Trophoblast cell (in vitro differentiated cells and primary cell): ENCODE measurements at regions not wholly inside any gene's neighbourhood (a gene's known extent, or its start where the extent isn't known, plus 50 kb on each side); places are given as distances from the start of the nearest gene placed in this dataset.

ENCODE experiments used
- DNase-seq, 2 donors: peaks; one replicate each; pipeline ENCODE4 v3.0.0-alpha.2; 2016
- H2AFZ ChIP-seq: 2 replicates; pipeline ENCODE4 v1.6.1; 2013; ENCODE audit warnings: low read length, moderate library complexity, mild to moderate bottlenecking; ENCODE audit not compliant: insufficient read depth, poor library complexity
- H2AK5ac ChIP-seq: 2 replicates; pipeline ENCODE4 v1.6.1; 2013; ENCODE audit warnings: mild to moderate bottlenecking, low read length
- H2BK120ac ChIP-seq: 2 replicates; pipeline ENCODE4 v1.6.1; 2013; ENCODE audit warnings: low read length, mild to moderate bottlenecking, moderate library complexity; ENCODE audit not compliant: insufficient read depth, poor library complexity
- H2BK12ac ChIP-seq: 2 replicates; pipeline ENCODE4 v1.6.1; 2013; ENCODE audit warnings: mild to moderate bottlenecking, low read length, moderate library complexity
- H2BK5ac ChIP-seq: 2 replicates; pipeline ENCODE4 v1.6.1; 2013; ENCODE audit warnings: low read length, low read depth, moderate library complexity, mild to moderate bottlenecking; ENCODE audit not compliant: poor library complexity
- H3K14ac ChIP-seq: 2 replicates; pipeline ENCODE4 v1.6.1; 2013; ENCODE audit warnings: mild to moderate bottlenecking, low read length
- H3K18ac ChIP-seq: 2 replicates; pipeline ENCODE4 v1.6.1; 2013; ENCODE audit warnings: mild to moderate bottlenecking, low read length
- H3K23ac ChIP-seq: 2 replicates; pipeline ENCODE4 v1.6.1; 2013; ENCODE audit warnings: low read length
- H3K27ac ChIP-seq: 2 replicates; pipeline ENCODE4 v1.5.1; 2013; ENCODE audit warnings: low read depth, mild to moderate bottlenecking, inconsistent platforms, low read length, moderate library complexity
- H3K27me3 ChIP-seq: 2 replicates; pipeline ENCODE4 v1.6.1; 2013; ENCODE audit warnings: inconsistent platforms, mild to moderate bottlenecking, low read length, moderate library complexity; ENCODE audit not compliant: insufficient read depth
- H3K36me3 ChIP-seq, 2 experiments: 1 replicate in 1 of 2; 2 replicates in 1 of 2; pipeline ENCODE4 v1.6.1; 2013; ENCODE audit warnings: low read length in 2 of 2, mild to moderate bottlenecking in 2 of 2, moderate library complexity in 1 of 2; ENCODE audit not compliant: insufficient read depth in 2 of 2, control insufficient read depth in 1 of 2
- H3K4ac ChIP-seq: 2 replicates; pipeline ENCODE4 v1.6.1; 2013; ENCODE audit warnings: low read depth, mild to moderate bottlenecking, low read length, moderate library complexity
- H3K4me1 ChIP-seq, 2 experiments: 1 replicate in 1 of 2; 2 replicates in 1 of 2; pipeline ENCODE4 v1.6.1; 2013; ENCODE audit warnings: low read length in 2 of 2, mild to moderate bottlenecking in 2 of 2, moderate library complexity in 1 of 2; ENCODE audit not compliant: insufficient read depth in 2 of 2, control insufficient read depth in 1 of 2
- H3K4me2 ChIP-seq: 2 replicates; pipeline ENCODE4 v1.6.1; 2013; ENCODE audit warnings: inconsistent platforms, mild to moderate bottlenecking, low read length, moderate library complexity
- H3K4me3 ChIP-seq: 2 replicates; pipeline ENCODE4 v1.5.1; 2013; ENCODE audit warnings: mild to moderate bottlenecking, low read depth, low read length, inconsistent platforms
- H3K79me1 ChIP-seq: one replicate; pipeline ENCODE4 v1.6.1; 2013; ENCODE audit warnings: low read length
- H3K79me2 ChIP-seq: 2 replicates; pipeline ENCODE4 v1.6.1; 2013; ENCODE audit warnings: low read length, mild to moderate bottlenecking; ENCODE audit not compliant: control insufficient read depth, insufficient read depth, poor library complexity
- H3K9ac ChIP-seq: 2 replicates; pipeline ENCODE4 v1.6.1; 2013; ENCODE audit warnings: mild to moderate bottlenecking, low read length
- H3K9me3 ChIP-seq: 2 replicates; pipeline ENCODE4 v1.6.1; 2013; ENCODE audit warnings: low read depth, mild to moderate bottlenecking, control low read depth, inconsistent platforms, low read length; ENCODE audit not compliant: insufficient read depth
- H4K12ac ChIP-seq: 2 replicates; pipeline ENCODE4 v1.6.1; 2013; ENCODE audit warnings: low read depth, mild to moderate bottlenecking, low read length, moderate library complexity
- H4K8ac ChIP-seq: 2 replicates; pipeline ENCODE4 v1.6.1; 2013; ENCODE audit warnings: low read depth, mild to moderate bottlenecking, low read length, moderate library complexity
- H4K91ac ChIP-seq: one replicate; pipeline ENCODE4 v1.6.1; 2013; ENCODE audit warnings: low read depth, mild to moderate bottlenecking, low read length, moderate library complexity
- WGBS: extraction: QIAGEN DNeasy Blood & Tissue Kit; methylation state at CpG from one replicate; pipeline ENCODE4 v1.1.7; 2013; ENCODE audit warnings: missing lambda C conversion rate; ENCODE audit not compliant: insufficient read length, insufficient coverage; ENCODE audit errors: extremely low coverage; 5-methylcytosine and 5-hydroxymethylcytosine counted together

DNA sequence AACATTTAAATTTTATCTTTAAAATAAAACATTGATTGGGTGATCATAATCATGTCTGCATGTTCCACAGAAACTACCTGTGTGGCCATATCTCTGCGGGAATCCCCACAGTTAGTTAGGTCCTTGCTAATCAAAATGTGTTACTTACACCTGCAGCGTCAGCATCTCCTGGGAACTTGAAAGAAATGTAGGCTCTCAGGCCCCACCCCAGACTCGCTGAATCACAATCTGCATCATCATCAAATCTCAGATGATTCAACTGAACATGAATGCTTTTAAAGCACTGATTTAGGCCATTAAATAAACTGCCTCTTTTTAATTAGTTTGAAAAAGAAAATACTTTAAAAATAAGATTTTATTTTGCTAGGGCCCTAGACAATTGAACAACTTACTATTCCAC is 577.8 kb downstream of the PYDC2 start:
- H3K9ac ChIP-seq: no peak overlapping the region
- no peaks in the 10 kb centered on the region for H3K27me3 ChIP-seq
- H2BK120ac ChIP-seq: no peak overlapping the region
- H3K36me3 ChIP-seq: no peaks in the 10 kb centered on the region
- no peak for DNase-seq
- H3K79me1 ChIP-seq: no peaks in the 10 kb centered on the region
- H3K79me2 ChIP-seq: no peaks in the 10 kb centered on the region
- H2BK12ac ChIP-seq: no peak overlapping the region
- H4K12ac ChIP-seq: no peak overlapping the region
- no peaks in the 10 kb centered on the region for H3K4me1 ChIP-seq
- H2BK5ac ChIP-seq: no peak overlapping the region
- H3K14ac ChIP-seq: no peak overlapping the region
- H3K9me3 ChIP-seq: no peaks in the 10 kb centered on the region
- no peak overlapping the region for H4K91ac ChIP-seq
- H3K4ac ChIP-seq: no peak overlapping the region
- no peak overlapping the region for H2AK5ac ChIP-seq
- WGBS: no CpG with 5 or more reads among the region's 3 CpGs
- no peak overlapping the region for H3K4me2 ChIP-seq
- H3K4me3 ChIP-seq: no peak overlapping the region
- no peak overlapping the region for H3K18ac ChIP-seq
- H2AFZ ChIP-seq: no peak overlapping the region
- no peak overlapping the region for H3K23ac ChIP-seq
- no peak overlapping the region for H3K27ac ChIP-seq
- H4K8ac ChIP-seq: no peak overlapping the region

DNA sequence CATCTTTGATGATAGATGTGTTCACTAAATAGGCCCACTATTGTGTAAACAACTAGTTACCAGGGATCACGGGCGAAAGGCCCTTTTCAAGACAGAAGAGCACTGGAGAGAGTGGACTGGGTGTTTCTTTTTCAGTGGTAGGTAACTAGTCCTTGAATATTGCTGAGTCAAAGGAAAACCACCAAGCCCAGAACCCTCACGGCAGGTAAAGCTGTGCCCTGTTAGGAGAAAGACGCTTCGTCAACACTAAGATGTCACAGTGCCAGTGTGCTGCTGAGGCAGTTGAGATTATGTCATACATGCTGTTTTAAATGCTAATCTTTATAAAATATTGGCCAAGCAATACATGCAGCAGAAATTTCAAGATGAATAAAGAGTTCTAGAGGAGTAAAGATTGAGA is 578.6 kb downstream of the PYDC2 start:
- Histone ChIP-seq H4K91ac (no peak overlapping the region), H4K8ac (no peak overlapping the region), H3K4me3 (no peak overlapping the region), H3K18ac (no peak overlapping the region), H3K36me3 (no peaks in the 10 kb centered on the region), H3K9me3 (no peaks in the 10 kb centered on the region), H3K4ac (no peak overlapping the region), H2BK120ac (no peak overlapping the region), H2AK5ac (no peak overlapping the region), H3K79me2 (no peaks in the 10 kb centered on the region), H3K27me3 (no peaks in the 10 kb centered on the region), H2BK5ac (no peak overlapping the region), H3K14ac (no peak overlapping the region), H3K23ac (no peak overlapping the region), H3K4me2 (no peak overlapping the region), H3K79me1 (no peaks in the 10 kb centered on the region), H2BK12ac (no peak overlapping the region), H3K4me1 (no peaks in the 10 kb centered on the region), H4K12ac (no peak overlapping the region), H3K27ac (no peak overlapping the region), H3K9ac (no peak overlapping the region), H2AFZ (no peak overlapping the region)
- DNase-seq: no peak
- no CpG with 5 or more reads among the region's 5 CpGs for WGBS

DNA sequence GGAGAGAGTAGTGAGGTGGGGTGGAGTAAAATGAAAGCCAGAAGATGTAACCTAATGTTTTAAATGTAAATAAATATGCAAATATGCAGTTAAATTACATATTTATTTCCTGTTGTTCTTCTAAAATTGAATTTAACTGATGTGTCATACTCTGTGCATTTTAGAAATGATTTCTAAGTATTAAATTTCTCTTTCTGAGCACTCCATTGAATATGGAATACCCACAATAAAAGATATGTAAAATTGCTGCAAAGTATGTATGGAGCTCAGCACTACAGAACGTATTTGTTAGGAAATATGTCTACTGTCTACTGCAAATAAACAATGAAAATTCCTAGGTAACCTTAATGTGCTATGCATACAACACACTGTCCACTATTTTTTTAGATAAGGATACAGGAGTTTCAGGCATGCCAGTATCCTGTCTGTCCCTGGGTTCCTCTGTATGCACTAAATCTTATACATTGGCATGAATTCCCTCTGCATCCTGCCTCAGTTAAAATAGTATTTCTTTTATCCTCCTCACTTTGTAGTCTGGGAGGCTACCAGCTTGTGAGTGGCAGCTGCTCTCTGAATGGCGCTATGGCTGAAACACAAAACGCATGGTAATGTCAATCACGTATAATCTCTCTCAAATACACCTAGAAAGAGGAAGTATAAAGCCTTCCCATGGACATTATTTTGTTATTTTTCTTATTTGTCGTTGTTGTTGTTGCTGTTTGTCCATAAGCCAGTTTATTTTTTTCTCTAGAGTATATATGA is 579.5 kb downstream of the PYDC2 start:
- Histone ChIP-seq H2AK5ac (no peak overlapping the region), H3K4ac (no peak overlapping the region), H2BK120ac (no peak overlapping the region), H3K27me3 (no peaks in the 10 kb centered on the region), H3K23ac (no peak overlapping the region), H2BK12ac (no peak overlapping the region), H3K27ac (no peak overlapping the region), H3K14ac (no peak overlapping the region), H3K79me2 (no peaks in the 10 kb centered on the region), H3K4me2 (no peak overlapping the region), H4K12ac (no peak overlapping the region), H3K9ac (no peak overlapping the region), H3K79me1 (no peaks in the 10 kb centered on the region), H2BK5ac (no peak overlapping the region), H3K18ac (no peak overlapping the region), H3K36me3 (no peaks in the 10 kb centered on the region), H3K9me3 (no peaks in the 10 kb centered on the region), H4K91ac (no peak overlapping the region), H4K8ac (no peak overlapping the region), H3K4me3 (no peak overlapping the region), H3K4me1 (no peaks in the 10 kb centered on the region), H2AFZ (no peak overlapping the region)
- no peak for DNase-seq
- no CpG with 5 or more reads among the region's 5 CpGs for WGBS

- Histone ChIP-seq H3K14ac (no peak overlapping the region), H3K27ac (no peak overlapping the region), H3K18ac (no peak overlapping the region), H4K12ac (no peak overlapping the region), H3K4ac (no peak overlapping the region), H3K9ac (no peak overlapping the region), H3K4me3 (no peak overlapping the region), H3K27me3 (no peaks in the 10 kb centered on the region), H4K8ac (no peak overlapping the region), H2BK5ac (no peak overlapping the region), H4K91ac (no peak overlapping the region), H2BK12ac (no peak overlapping the region), H3K36me3 (no peaks in the 10 kb centered on the region), H2AK5ac (no peak overlapping the region), H3K4me1 (no peaks in the 10 kb centered on the region), H3K9me3 (no peaks in the 10 kb centered on the region), H3K4me2 (no peak overlapping the region), H3K79me2 (no peaks in the 10 kb centered on the region), H3K79me1 (no peaks in the 10 kb centered on the region), H2BK120ac (no peak overlapping the region), H3K23ac (no peak overlapping the region), H2AFZ (no peak overlapping the region)
- WGBS: no CpG with 5 or more reads among the region's 3 CpGs
- no peak for DNase-seq
Observed at GRCh38 chr3:192042116-192042515, 581.2 kb downstream of the PYDC2 start.
